Tibial artery (tissue), 4 donors: ENCODE measurements at regions not wholly inside any gene's neighbourhood (a gene's known extent, or its start where the extent isn't known, plus 50 kb on each side); places are given as distances from the start of the nearest gene placed in this dataset.

Experiments used
- DNase-seq, 2 donors: peaks; one replicate each; pipeline ENCODE4 v3.0.0-alpha.2; 2019
- H3K27ac ChIP-seq, 2 donors: fragments of 200-600 bp; sonication (generic) in 1 of 2; 1 replicate in 1 of 2; 2 replicates in 1 of 2; pipeline ENCODE4 v1.5.1; 2018 to 2019; ENCODE audit warnings: mild to moderate bottlenecking in 1 of 2
- H3K27me3 ChIP-seq, 2 donors: fragments of 200-600 bp; sonication (generic) in 1 of 2; one replicate each; pipeline versions ENCODE4 v1.5.1 to v1.6.0; 2016 to 2019
- H3K36me3 ChIP-seq, 3 donors: fragments of 200-600 bp; sonication (generic) in 2 of 3; one replicate each; pipeline ENCODE4 v1.5.1; 2016 to 2019; ENCODE audit warnings: mild to moderate bottlenecking in 2 of 3
- H3K4me1 ChIP-seq, 4 donors: fragments of 200-600 bp; sonication (generic) in 2 of 4; 1 replicate in 3 of 4; 2 replicates in 1 of 4; pipeline ENCODE4 v1.5.1; 2016 to 2019
- H3K4me3 ChIP-seq, 2 donors: fragments of 200-600 bp; sonication (generic) in 1 of 2; 1 replicate in 1 of 2; 2 replicates in 1 of 2; pipeline ENCODE4 v1.5.1; 2018 to 2019; ENCODE audit warnings: mild to moderate bottlenecking in 2 of 2
- H3K9me3 ChIP-seq, 3 donors: fragments of 200-600 bp; sonication (generic) in 1 of 3; one replicate each; pipeline ENCODE4 v1.5.1; 2016 to 2019
- intact Hi-C: fragments of 100-400 bp; cut with DNase I; formaldehyde crosslinking; loops from one replicate; pipeline ENCODE4 v1.15.0; 2023; ENCODE audit warnings: low total_unique reads
- TF ChIP-seq, protein P1 (sequence below), 2 experiments: fragments of 200-600 bp in 1 of 2; fragments of 450-650 bp in 1 of 2; IDR thresholded peaks; one replicate each; pipeline ENCODE4 v1.5.1; 2017 to 2019; ENCODE audit warnings: antibody characterized with exemption in 2 of 2, mild to moderate bottlenecking in 1 of 2, moderate library complexity in 1 of 2

DNA sequence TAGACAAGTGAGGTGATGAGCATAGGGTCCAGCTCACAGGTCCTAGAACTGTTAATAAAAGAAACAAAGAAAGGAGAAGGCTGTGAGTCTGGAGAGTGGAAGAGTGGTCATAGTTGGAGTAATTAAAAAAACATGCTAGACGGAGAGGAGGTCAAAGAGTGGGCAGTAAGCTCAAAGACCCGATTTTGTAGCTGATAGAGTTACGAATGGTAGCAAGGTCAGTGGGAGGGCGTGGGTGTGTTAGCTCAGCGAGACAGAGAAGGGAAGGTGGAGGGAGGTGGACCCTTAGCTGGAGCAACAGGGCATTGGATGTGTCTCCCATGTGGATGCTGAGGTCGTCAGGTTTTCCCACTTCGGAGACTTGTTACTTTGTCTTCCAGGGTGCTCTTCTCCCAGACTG lies 431.7 kb downstream of the CDH26 start:
- Histone ChIP-seq H3K4me3 (no peak overlapping the region), H3K36me3 (no peaks in the 10 kb centered on the region), H3K27ac (no peak overlapping the region), H3K4me1 (no peaks in the 10 kb centered on the region), H3K27me3 (no peaks in the 10 kb centered on the region), H3K9me3 (no peaks in the 10 kb centered on the region)
- intact Hi-C loops = no loop called here
- TF ChIP-seq, protein P1, sequence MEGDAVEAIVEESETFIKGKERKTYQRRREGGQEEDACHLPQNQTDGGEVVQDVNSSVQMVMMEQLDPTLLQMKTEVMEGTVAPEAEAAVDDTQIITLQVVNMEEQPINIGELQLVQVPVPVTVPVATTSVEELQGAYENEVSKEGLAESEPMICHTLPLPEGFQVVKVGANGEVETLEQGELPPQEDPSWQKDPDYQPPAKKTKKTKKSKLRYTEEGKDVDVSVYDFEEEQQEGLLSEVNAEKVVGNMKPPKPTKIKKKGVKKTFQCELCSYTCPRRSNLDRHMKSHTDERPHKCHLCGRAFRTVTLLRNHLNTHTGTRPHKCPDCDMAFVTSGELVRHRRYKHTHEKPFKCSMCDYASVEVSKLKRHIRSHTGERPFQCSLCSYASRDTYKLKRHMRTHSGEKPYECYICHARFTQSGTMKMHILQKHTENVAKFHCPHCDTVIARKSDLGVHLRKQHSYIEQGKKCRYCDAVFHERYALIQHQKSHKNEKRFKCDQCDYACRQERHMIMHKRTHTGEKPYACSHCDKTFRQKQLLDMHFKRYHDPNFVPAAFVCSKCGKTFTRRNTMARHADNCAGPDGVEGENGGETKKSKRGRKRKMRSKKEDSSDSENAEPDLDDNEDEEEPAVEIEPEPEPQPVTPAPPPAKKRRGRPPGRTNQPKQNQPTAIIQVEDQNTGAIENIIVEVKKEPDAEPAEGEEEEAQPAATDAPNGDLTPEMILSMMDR (IDR thresholded peaks at IDR 0.05) = no peak
- no peak for DNase-seq

DNA sequence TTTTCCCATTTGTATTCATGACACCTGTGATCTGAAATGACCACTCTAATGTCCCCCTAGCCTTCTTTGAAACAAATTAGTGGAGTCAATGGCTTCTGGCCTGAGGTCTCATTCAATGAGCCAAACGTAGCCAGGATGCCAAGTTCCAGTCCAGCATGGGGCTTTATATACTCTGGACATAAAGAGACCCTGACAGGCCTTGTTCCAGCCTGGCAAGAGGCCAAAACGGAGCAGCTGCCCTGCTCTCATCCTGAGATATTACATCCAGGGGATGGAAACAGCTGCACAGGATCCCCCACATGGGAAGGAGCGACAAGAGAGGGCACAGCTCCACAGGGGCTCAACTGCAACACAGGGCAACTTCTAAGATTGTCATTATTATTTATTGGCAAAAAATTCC lies 437.8 kb downstream of the CDH26 start:
- H3K27me3 ChIP-seq = no peaks in the 10 kb centered on the region
- intact Hi-C loops = no loop called here
- no peaks in the 10 kb centered on the region for H3K36me3 ChIP-seq
- TF ChIP-seq, protein P1 (IDR thresholded peaks at IDR 0.05) = no peak
- no peak for DNase-seq
- H3K4me1 ChIP-seq = no peaks in the 10 kb centered on the region
- no peak overlapping the region for H3K27ac ChIP-seq
- no peak overlapping the region for H3K4me3 ChIP-seq
- H3K9me3 ChIP-seq = peaks cover 0 to 7% (median 0%) of the 10 kb centered on the region in 3 donors

DNA sequence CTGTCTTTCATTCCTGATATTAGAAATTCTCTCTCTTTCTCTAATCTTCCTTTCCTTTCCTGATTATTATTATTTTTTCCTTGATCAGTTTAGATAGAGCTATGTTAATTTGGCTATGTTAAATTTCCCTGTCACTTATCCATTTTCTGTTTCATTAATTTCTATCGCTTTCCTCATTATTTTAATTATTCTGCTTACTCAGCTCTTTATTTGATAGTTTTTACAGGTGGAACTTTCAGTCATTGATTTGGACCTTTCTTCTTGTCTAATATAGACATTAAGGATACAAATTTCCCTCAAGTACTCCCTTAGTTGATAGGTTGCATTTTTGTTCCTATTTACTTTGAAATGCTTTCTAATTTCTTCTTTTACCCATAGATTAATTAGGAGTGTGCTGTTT lies 442.3 kb downstream of the CDH26 start:
- H3K27me3 ChIP-seq = no peaks in the 10 kb centered on the region
- no peaks in the 10 kb centered on the region for H3K4me1 ChIP-seq
- peaks cover 0 to 7% (median 0%) of the 10 kb centered on the region in 3 donors for H3K9me3 ChIP-seq
- TF ChIP-seq, protein P1 (IDR thresholded peaks at IDR 0.05) = no peak
- no peak overlapping the region for H3K27ac ChIP-seq
- DNase-seq = no peak
- intact Hi-C loops = no loop called here
- no peak overlapping the region for H3K4me3 ChIP-seq
- H3K36me3 ChIP-seq = no peaks in the 10 kb centered on the region

DNA sequence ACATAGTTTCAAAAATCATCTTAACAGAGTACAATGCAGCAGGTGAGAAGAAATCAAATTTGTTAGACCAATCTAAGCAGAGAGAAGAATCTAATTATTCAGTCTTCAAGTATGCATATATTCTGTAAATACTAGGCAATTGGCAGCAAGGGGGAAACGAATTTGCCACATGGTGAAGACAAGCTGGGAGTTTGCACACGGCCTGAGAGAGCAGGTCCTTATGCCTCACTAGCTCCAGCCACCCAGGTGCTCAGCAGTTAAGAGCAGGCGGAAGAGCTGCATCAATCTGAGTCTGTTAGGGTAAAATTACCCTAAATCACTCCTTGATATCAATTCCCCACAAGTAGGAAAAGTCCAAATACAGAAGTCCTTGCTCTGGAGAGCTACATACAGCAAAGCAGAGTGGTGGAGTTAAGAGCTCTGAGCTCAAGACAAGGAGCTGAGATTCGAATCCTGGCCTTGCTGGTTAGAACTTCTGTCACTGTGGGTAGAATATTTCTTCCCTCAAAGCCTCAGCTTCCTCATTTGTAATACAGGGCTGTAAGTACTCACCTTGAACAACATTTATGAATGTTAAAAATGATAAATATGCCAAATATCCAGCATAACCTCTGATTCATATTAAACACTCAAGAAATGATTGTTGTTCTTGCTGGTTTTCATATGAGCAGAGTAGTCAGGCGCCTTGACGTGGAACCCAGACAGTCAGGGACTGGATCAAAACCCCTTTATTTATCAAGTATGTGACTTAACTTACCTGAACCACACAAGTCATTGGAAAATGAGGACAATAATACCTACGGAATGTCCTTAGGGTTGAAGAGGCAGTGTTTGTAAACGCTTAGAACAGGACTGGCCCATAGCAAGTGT lies 444.2 kb downstream of the CDH26 start:
- H3K27me3 ChIP-seq = no peaks in the 10 kb centered on the region
- intact Hi-C loops = no loop called here
- no peak overlapping the region for H3K27ac ChIP-seq
- TF ChIP-seq, protein P1 (IDR thresholded peaks at IDR 0.05) = no peak
- peaks cover 0 to 7% (median 0%) of the 10 kb centered on the region in 3 donors for H3K9me3 ChIP-seq
- no peak for DNase-seq
- H3K4me3 ChIP-seq = no peak overlapping the region
- H3K36me3 ChIP-seq = no peaks in the 10 kb centered on the region
- H3K4me1 ChIP-seq = no peaks in the 10 kb centered on the region

DNA sequence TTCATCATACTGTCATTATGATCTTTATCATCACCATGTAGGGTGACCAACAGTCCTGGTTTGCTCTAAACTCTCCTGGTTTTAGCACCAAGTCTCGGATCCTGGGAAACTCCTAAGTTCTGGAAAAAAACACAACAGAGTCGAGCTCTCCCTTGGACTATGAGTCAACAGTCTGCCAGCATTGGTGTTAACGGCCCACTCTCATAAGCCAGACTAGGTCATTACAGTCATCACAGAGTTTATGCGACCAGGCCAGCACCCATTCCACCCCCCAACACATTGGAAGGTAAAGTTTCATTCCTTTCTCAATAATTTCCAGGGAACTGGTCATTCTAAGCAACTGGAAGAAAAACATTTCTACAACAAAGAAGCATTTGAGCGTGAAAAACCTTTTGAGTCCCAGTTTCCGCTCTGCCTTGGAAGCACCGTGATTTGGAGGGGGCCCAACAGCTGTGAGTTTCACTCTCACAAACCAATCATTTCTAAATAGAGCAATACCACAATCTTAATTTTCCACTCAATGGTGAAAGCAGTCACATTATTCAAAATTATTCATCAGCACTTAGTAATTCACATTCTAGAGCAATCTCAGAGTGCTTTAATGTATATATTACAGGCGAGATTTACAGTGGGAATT lies 445.0 kb downstream of the CDH26 start:
- intact Hi-C loops = no loop called here
- no peak for DNase-seq
- Histone ChIP-seq H3K4me3 (no peak overlapping the region), H3K9me3 (peaks cover 0 to 7% (median 0%) of the 10 kb centered on the region in 3 donors), H3K36me3 (no peaks in the 10 kb centered on the region), H3K27me3 (no peaks in the 10 kb centered on the region), H3K27ac (no peak overlapping the region), H3K4me1 (no peaks in the 10 kb centered on the region)
- TF ChIP-seq, protein P1 (IDR thresholded peaks at IDR 0.05) = no peak
